IMR-90 (cell line): ENCODE measurements at regions not wholly inside any gene's neighbourhood (a gene's known extent, or its start where the extent isn't known, plus 50 kb on each side); places are given as distances from the start of the nearest gene placed in this dataset.

Experiments
- ATAC-seq: fragments of 200-7000 bp; cut with Tn5 transposase; 2 replicates; pipeline ENCODE4 v1.9.1; 2020; ENCODE audit warnings: low read depth, mild to moderate bottlenecking, moderate library complexity
- BruUV-seq: library from RNA; stranded (reverse); fragments of 400-500 nt; replicated peaks from 2 replicates; lab custom pipeline; 2021; lab: Mats Ljungman, UMichigan
- CTCF ChIA-PET: fragments of 300-600 bp; formaldehyde crosslinking; extraction: SDS; loops from one replicate; lab custom pipeline; 2021; ENCODE audit warnings: antibody characterized with exemption; lab: Yijun Ruan, JAX
- POLR2A ChIA-PET: fragments of 300-600 bp; sonication (Branson Sonifier 250); formaldehyde crosslinking; loops from one replicate; lab custom pipeline; 2022; ENCODE audit warnings: antibody characterized with exemption; ENCODE audit not compliant: unreplicated experiment; lab: Charles Lee
- DNase-seq: peaks from one replicate; pipeline ENCODE4 v3.0.0; 2013
- H2AFZ ChIP-seq: replicated peaks from 2 replicates; pipeline ENCODE3; 2013; ENCODE audit warnings: low read length, mild to moderate bottlenecking; ENCODE audit not compliant: poor library complexity
- H2AK5ac ChIP-seq: 2 replicates; pipeline ENCODE4 v1.6.1; 2013; ENCODE audit warnings: low read depth, low read length, inconsistent platforms
- H2AK9ac ChIP-seq: replicated peaks from 2 replicates; pipeline ENCODE3; 2013; ENCODE audit warnings: mild to moderate bottlenecking, low read depth, low read length, moderate library complexity; ENCODE audit not compliant: poor library complexity
- H2BK120ac ChIP-seq: 2 replicates; pipeline ENCODE4 v1.6.1; 2013; ENCODE audit warnings: low read depth, low read length, inconsistent platforms
- H2BK15ac ChIP-seq: 3 replicates; pipeline ENCODE4 v1.6.1; 2013; ENCODE audit warnings: low read depth, low read length, inconsistent platforms
- H2BK20ac ChIP-seq: 2 replicates; pipeline ENCODE4 v1.6.1; 2013; ENCODE audit warnings: low read depth, mild to moderate bottlenecking, inconsistent platforms, low read length, moderate library complexity
- H2BK5ac ChIP-seq: 2 replicates; pipeline ENCODE4 v1.6.1; 2013; ENCODE audit warnings: mild to moderate bottlenecking, low read depth, low read length, inconsistent platforms; ENCODE audit not compliant: poor library complexity, severe bottlenecking
- H3K14ac ChIP-seq: replicated peaks from 2 replicates; pipeline ENCODE4 v1.6.1; 2013; ENCODE audit warnings: low read depth, low read length, inconsistent platforms
- H3K18ac ChIP-seq: 2 replicates; pipeline ENCODE4 v1.6.1; 2013; ENCODE audit warnings: low read depth, low read length, control low read depth
- H3K23ac ChIP-seq: 2 replicates; pipeline ENCODE4 v1.6.1; 2013; ENCODE audit warnings: low read depth, low read length, inconsistent platforms
- H3K27ac ChIP-seq: 2 replicates; pipeline ENCODE4 v1.5.1; 2013; ENCODE audit warnings: mild to moderate bottlenecking, control low read depth, low read length; ENCODE audit not compliant: insufficient read depth
- H3K27me3 ChIP-seq: 2 replicates; pipeline ENCODE4 v1.6.1; 2013; ENCODE audit warnings: low read length; ENCODE audit not compliant: control insufficient read depth, insufficient read depth
- H3K36me3 ChIP-seq: 2 replicates; pipeline ENCODE4 v1.6.1; 2013; ENCODE audit warnings: low read length, mixed read lengths; ENCODE audit not compliant: control insufficient read depth, insufficient read depth
- H3K4ac ChIP-seq: 2 replicates; pipeline ENCODE4 v1.6.1; 2013; ENCODE audit warnings: low read depth, low read length, inconsistent platforms
- H3K4me1 ChIP-seq: 2 replicates; pipeline ENCODE4 v1.6.1; 2013; ENCODE audit warnings: low read length, mixed read lengths; ENCODE audit not compliant: control insufficient read depth, insufficient read depth
- H3K4me2 ChIP-seq: 2 replicates; pipeline ENCODE4 v1.6.1; 2013; ENCODE audit warnings: low read depth, mild to moderate bottlenecking, control low read depth, low read length, moderate library complexity
- H3K4me3 ChIP-seq: 2 replicates; pipeline ENCODE4 v1.5.1; 2013; ENCODE audit warnings: low read depth, mild to moderate bottlenecking, control low read depth, low read length, moderate library complexity; ENCODE audit not compliant: insufficient read depth
- H3K56ac ChIP-seq: 2 replicates; pipeline ENCODE4 v1.6.1; 2013; ENCODE audit warnings: low read length, inconsistent platforms; ENCODE audit not compliant: insufficient read depth; ENCODE audit errors: extremely low read depth
- H3K79me1 ChIP-seq, 2 experiments: 2 replicates each; pipeline ENCODE4 v1.6.1; 2013; ENCODE audit warnings: low read length in 2 of 2, inconsistent platforms in 1 of 2, low read depth in 1 of 2
- H3K9ac ChIP-seq: 2 replicates; pipeline ENCODE4 v1.6.1; 2013; ENCODE audit warnings: low read depth, low read length, control low read depth
- H3K9me1 ChIP-seq: 2 replicates; pipeline ENCODE4 v1.6.1; 2013; ENCODE audit warnings: low read length, inconsistent platforms; ENCODE audit not compliant: insufficient read depth
- H3K9me3 ChIP-seq: 2 replicates; pipeline ENCODE4 v1.6.1; 2013; ENCODE audit warnings: low read length; ENCODE audit not compliant: control insufficient read depth, insufficient read depth
- H4K20me1 ChIP-seq: 2 replicates; pipeline ENCODE4 v1.6.1; 2013; ENCODE audit warnings: low read length, inconsistent platforms; ENCODE audit not compliant: insufficient read depth
- H4K5ac ChIP-seq: 2 replicates; pipeline ENCODE4 v1.6.1; 2013; ENCODE audit warnings: mild to moderate bottlenecking, low read depth, low read length, control low read depth
- H4K8ac ChIP-seq, 2 experiments: 2 replicates each; pipeline ENCODE4 v1.6.1; 2013; ENCODE audit warnings: low read depth in 2 of 2, low read length in 2 of 2, control low read depth in 1 of 2, inconsistent platforms in 1 of 2
- H4K91ac ChIP-seq: 2 replicates; pipeline ENCODE4 v1.6.1; 2013; ENCODE audit warnings: low read depth, low read length, inconsistent platforms; ENCODE audit not compliant: insufficient read depth
- CHD1 ChIP-seq: IDR thresholded peaks from 2 replicates; pipeline ENCODE4 v1.6.1; 2012; ENCODE audit warnings: low read depth, low read length, improper control_type of control experiment
- CTCF ChIP-seq: conservative IDR thresholded peaks from 2 replicates; pipeline ENCODE4 v1.5.1; 2012; ENCODE audit warnings: mild to moderate bottlenecking, low read depth, low read length, improper control_type of control experiment
- FOS ChIP-seq: fragments of 150-350 bp; IDR thresholded peaks from 2 replicates; pipeline ENCODE4 v1.6.1; 2016; ENCODE audit warnings: low read depth, low read length
- MXI1 ChIP-seq: IDR thresholded peaks from 2 replicates; pipeline ENCODE4 v1.6.1; 2012; ENCODE audit warnings: low read depth, mild to moderate bottlenecking, low read length, moderate library complexity, borderline replicate concordance
- POLR2A ChIP-seq: IDR thresholded peaks from 2 replicates; pipeline ENCODE4 v1.6.1; 2012; ENCODE audit warnings: mild to moderate bottlenecking, low read depth, low read length
- RAD21 ChIP-seq: IDR thresholded peaks from 2 replicates; pipeline ENCODE4 v1.6.1; 2012; ENCODE audit warnings: low read length, improper control_type of control experiment
- SMC3 ChIP-seq: fragments of 150-350 bp; IDR thresholded peaks from 2 replicates; pipeline ENCODE4 v1.6.1; 2016; ENCODE audit warnings: low read depth, mild to moderate bottlenecking, antibody characterized with exemption, low read length, moderate library complexity
- whole genome bisulfite sequencing, 2 experiments: methylation state at CpG; one replicate each; pipeline versions ENCODE4 v1.1.5 to v1.1.7; 2013; ENCODE audit warnings: missing lambda C conversion rate in 2 of 2; ENCODE audit not compliant: insufficient read length in 1 of 2; ENCODE audit errors: extremely low coverage in 2 of 2; 5-methylcytosine and 5-hydroxymethylcytosine counted together
- dilution Hi-C: fragments of 300-500 bp; cut with HindIII; formaldehyde crosslinking; loops from one replicate; pipeline ENCODE4 v1.14.3; 2018; ENCODE audit warnings: low sequenced_read_pairs; ENCODE audit not compliant: unreplicated experiment
- in situ Hi-C: fragments of 300-500 bp; cut with MboI; formaldehyde crosslinking; loops from 3 replicates; pipeline ENCODE4 v1.14.3; 2019; ENCODE audit warnings: low sequenced_read_pairs, inconsistent platforms, mixed read lengths
- intact Hi-C: fragments of 100-400 bp; cut with micrococcal nuclease; formaldehyde crosslinking; loops from 2 replicates; pipeline ENCODE4 v1.10.0; 2022

- POLR2A ChIA-PET: no interaction called here
- H2AK5ac ChIP-seq: no peak overlapping the region
- peak overlapping the region; percentile 8 for H2AFZ ChIP-seq
- no peaks in the 10 kb centered on the region for H4K20me1 ChIP-seq
- in situ Hi-C loops: no loop called here
- no peak overlapping the region; the same call in 1 of the 2 replicates for H2BK120ac ChIP-seq
- H2BK5ac ChIP-seq: no peak overlapping the region
- H3K9ac ChIP-seq: no peak overlapping the region
- peak; percentile 70 for DNase-seq
- H3K23ac ChIP-seq: no peak overlapping the region
- no peaks in the 10 kb centered on the region for H3K4me1 ChIP-seq
- no peak overlapping the region for H2BK15ac ChIP-seq
- no peaks in the 10 kb centered on the region for H3K27me3 ChIP-seq
- no peak overlapping the region for H3K18ac ChIP-seq
- 8% methylated on average over 5 of the region's 10 CpGs; no CpG with 5 or more reads in 1 of the 2 experiments for WGBS, 2 experiments
- no peaks in the 10 kb centered on the region for H3K79me1 ChIP-seq
- no peak overlapping the region for H2AK9ac ChIP-seq
- no peaks in the 10 kb centered on the region; the same call in 1 of the 2 replicates for H3K9me3 ChIP-seq
- H3K56ac ChIP-seq: no peak overlapping the region
- BruUV-seq: no TSS peak
- H2BK20ac ChIP-seq: no peak overlapping the region
- intact Hi-C loops: loop anchor here (5.0 kb wide), 2 partner anchors 295 to 735 kb away; no protein-coding TSS in a partner anchor
- no peaks in the 10 kb centered on the region for H3K36me3 ChIP-seq
- dilution Hi-C loops: no loop called here
- H4K91ac ChIP-seq: no peak overlapping the region
- no peak overlapping the region for H3K27ac ChIP-seq
- no peak overlapping the region for H4K5ac ChIP-seq
- no peak overlapping the region for H4K8ac ChIP-seq
- no peak overlapping the region for H3K4me2 ChIP-seq
- CTCF ChIA-PET: interaction anchor here (0.6 to 2.3 kb wide), 16 partner anchors 9 to 569 kb away, joined by 3 to 16 read pairs (median 4); no protein-coding TSS in a partner anchor
- no peak overlapping the region for H3K4ac ChIP-seq
- H3K4me3 ChIP-seq: no peak overlapping the region
- peak; percentile 90 for ATAC-seq
- no peak overlapping the region for H3K14ac ChIP-seq
- H3K9me1 ChIP-seq: no peaks in the 10 kb centered on the region
- TF ChIP-seq RAD21: peak; percentile 79
- peak; percentile 65 for TF ChIP-seq CTCF
- TF ChIP-seq MXI1: no peak
- TF ChIP-seq CHD1: no peak
- no peak for TF ChIP-seq POLR2A
- no peak for TF ChIP-seq FOS
- peak; percentile 82 for TF ChIP-seq SMC3
Measured at GRCh38 chr12:127677537-127678131, 589.3 kb upstream of the TMEM132C start.
